ENCODE measurements at regions not wholly inside any gene's neighbourhood (a gene's known extent, or its start where the extent isn't known, plus 50 kb on each side); places are given as distances from the start of the nearest gene placed in this dataset.

GRCh38 chr5:163772241-163772640, 266.8 kb downstream of the MAT2B start:
- DNase-seq (ENCODE audit: low spot score) (no peak), FAIRE-seq (no peak)

- FAIRE-seq (no peak), DNase-seq (ENCODE audit: low spot score) (no peak)
Measured at GRCh38 chr5:163772644-163773043, 267.2 kb downstream of the MAT2B start.

- no peak for FAIRE-seq
- DNase-seq (ENCODE audit: low spot score) = no peak
Measured at GRCh38 chr5:163773226-163773625, 267.8 kb downstream of the MAT2B start.

- DNase-seq (ENCODE audit: low spot score) (no peak), FAIRE-seq (no peak)
Measured at GRCh38 chr5:163789870-163790269, 284.5 kb downstream of the MAT2B start.

GRCh38 chr5:163790497-163790896, 285.1 kb downstream of the MAT2B start:
- DNase-seq (ENCODE audit: low spot score) = no peak
- no peak for FAIRE-seq

- DNase-seq (ENCODE audit: low spot score) (no peak), FAIRE-seq (no peak)
Measured at GRCh38 chr5:163794993-163795392, 289.6 kb downstream of the MAT2B start.

GRCh38 chr5:163807781-163808180, 302.4 kb downstream of the MAT2B start:
- no peak for FAIRE-seq
- DNase-seq (ENCODE audit: low spot score) = no peak

GRCh38 chr5:163809473-163809872, 304.1 kb downstream of the MAT2B start:
- no peak for DNase-seq (ENCODE audit: low spot score)
- no peak for FAIRE-seq

- no peak for DNase-seq (ENCODE audit: low spot score)
- FAIRE-seq = no peak
Measured at GRCh38 chr5:163813900-163814299, 308.5 kb downstream of the MAT2B start.

- DNase-seq (ENCODE audit: low spot score) (no peak), FAIRE-seq (no peak)
Measured at GRCh38 chr5:163815240-163815791, 309.9 kb downstream of the MAT2B start.

- FAIRE-seq (no peak), DNase-seq (ENCODE audit: low spot score) (no peak)
Measured at GRCh38 chr5:163821142-163821541, 315.7 kb downstream of the MAT2B start.

GRCh38 chr5:163822548-163822947, 317.1 kb downstream of the MAT2B start:
- no peak for FAIRE-seq

GRCh38 chr5:163825661-163826060, 320.2 kb downstream of the MAT2B start:
- no peak for DNase-seq (ENCODE audit: low spot score)

More at GRCh38 chr5:163822548-163822947, 317.1 kb downstream of the MAT2B start:
- DNase-seq (ENCODE audit: low spot score) = no peak

GRCh38 chr5:163826201-163826600, 320.8 kb downstream of the MAT2B start:
- DNase-seq (ENCODE audit: low spot score) (no peak), FAIRE-seq (no peak)

More at GRCh38 chr5:163825661-163826060, 320.2 kb downstream of the MAT2B start:
- FAIRE-seq = no peak

- DNase-seq (ENCODE audit: low spot score) = no peak
- FAIRE-seq = no peak
Measured at GRCh38 chr5:163832155-163832554, 326.7 kb downstream of the MAT2B start.

GRCh38 chr5:163838738-163839137, 333.3 kb downstream of the MAT2B start:
- DNase-seq (ENCODE audit: low spot score) (no peak), FAIRE-seq (no peak)

- no peak for FAIRE-seq
- no peak for DNase-seq (ENCODE audit: low spot score)
Measured at GRCh38 chr5:163846512-163846911, 341.1 kb downstream of the MAT2B start.

- no peak for DNase-seq (ENCODE audit: low spot score)
- no peak for FAIRE-seq
Measured at GRCh38 chr5:163855754-163856153, 350.3 kb downstream of the MAT2B start.

- FAIRE-seq (no peak), DNase-seq (ENCODE audit: low spot score) (no peak)
Measured at GRCh38 chr5:163861670-163862069, 356.3 kb downstream of the MAT2B start.

- DNase-seq (ENCODE audit: low spot score) (no peak), FAIRE-seq (no peak)
Measured at GRCh38 chr5:163867324-163867723, 361.9 kb downstream of the MAT2B start.

- no peak for DNase-seq (ENCODE audit: low spot score)
- no peak for FAIRE-seq
Measured at GRCh38 chr5:163867738-163868137, 362.3 kb downstream of the MAT2B start.

GRCh38 chr5:163869581-163869980, 364.2 kb downstream of the MAT2B start:
- DNase-seq (ENCODE audit: low spot score) = no peak
- FAIRE-seq = no peak

- no peak for FAIRE-seq
Measured at GRCh38 chr5:163870441-163870840, 365.0 kb downstream of the MAT2B start.

GRCh38 chr5:163874431-163874830, 369.0 kb downstream of the MAT2B start:
- FAIRE-seq = no peak
- no peak for DNase-seq (ENCODE audit: low spot score)

More at GRCh38 chr5:163870441-163870840, 365.0 kb downstream of the MAT2B start:
- no peak for DNase-seq (ENCODE audit: low spot score)

All from RCC 7860 (cell line).